ENCODE measurements at regions not wholly inside any gene's neighbourhood (a gene's known extent, or its start where the extent isn't known, plus 50 kb on each side); places are given as distances from the start of the nearest gene placed in this dataset.
"Not testable (repeated sequence)": the region's sequence is repeated elsewhere in the genome, so short reads cannot be mapped to it uniquely, and the experiment has no call there.

DNA sequence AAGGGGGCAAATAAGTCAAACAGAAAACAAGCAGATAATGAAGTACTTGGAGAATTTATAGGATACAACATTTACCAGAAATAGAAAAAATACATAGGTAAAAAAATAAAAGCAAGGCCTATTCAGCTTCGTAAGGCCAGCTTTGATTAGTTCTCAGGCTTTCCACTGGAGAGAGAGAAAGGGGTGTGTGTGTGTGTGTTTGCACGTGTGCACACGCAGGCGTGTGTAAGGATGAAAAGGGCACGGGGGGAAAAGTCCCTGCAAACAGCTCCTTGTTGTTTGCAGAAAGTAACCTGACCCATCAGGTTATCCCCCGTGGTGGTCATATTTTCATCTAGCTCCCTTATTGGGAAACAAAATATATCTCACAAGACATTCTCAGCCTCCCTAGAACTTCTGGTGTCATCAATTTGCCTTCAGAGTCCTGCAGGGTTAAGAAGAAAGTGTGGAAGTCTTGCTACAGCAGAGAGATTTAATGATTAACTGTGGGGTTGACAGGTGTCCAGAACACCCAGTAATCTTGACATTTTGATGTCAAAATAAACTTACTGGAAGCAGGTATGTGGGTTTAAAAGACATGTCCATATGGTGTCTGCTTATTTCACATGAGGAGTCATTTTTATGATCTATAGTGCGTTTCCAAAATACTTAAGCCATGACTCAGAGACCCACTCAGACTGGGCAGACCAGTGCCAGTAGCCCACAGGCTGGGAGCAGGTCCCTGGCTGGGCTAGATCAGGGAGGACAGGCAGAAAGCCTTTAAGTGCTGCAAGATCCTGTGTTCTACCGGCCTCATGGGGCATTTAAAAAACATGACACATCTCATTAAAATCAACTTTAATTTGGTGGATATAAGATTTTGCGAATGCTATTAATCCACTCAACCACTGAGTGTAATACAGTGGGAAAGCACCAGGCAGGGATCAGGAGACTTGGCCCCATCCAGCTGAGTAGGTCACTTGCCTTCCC, 487.6 kb upstream of the CAMK1G start:
- DNase-seq, result no peak

DNA sequence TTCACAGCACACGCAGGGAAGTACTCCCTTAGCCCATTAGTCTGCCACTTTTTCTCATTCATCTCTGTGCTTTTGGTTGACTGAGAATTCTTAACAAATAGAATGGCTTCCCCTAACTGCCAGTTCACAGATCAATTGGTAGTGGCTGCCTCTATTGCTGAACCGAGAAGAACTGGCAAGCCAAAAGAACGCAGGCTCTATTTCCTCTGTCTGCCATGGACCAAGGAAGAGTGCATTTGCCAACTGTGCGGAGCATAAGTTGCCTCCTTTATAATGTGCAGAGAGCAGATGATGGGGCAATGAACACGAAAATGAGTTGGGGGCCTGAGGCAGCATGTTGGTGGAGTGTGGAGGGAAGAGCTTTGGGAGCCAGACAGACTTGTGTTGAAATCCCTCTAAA, 483.1 kb upstream of the CAMK1G start:
- no peak for DNase-seq

DNA sequence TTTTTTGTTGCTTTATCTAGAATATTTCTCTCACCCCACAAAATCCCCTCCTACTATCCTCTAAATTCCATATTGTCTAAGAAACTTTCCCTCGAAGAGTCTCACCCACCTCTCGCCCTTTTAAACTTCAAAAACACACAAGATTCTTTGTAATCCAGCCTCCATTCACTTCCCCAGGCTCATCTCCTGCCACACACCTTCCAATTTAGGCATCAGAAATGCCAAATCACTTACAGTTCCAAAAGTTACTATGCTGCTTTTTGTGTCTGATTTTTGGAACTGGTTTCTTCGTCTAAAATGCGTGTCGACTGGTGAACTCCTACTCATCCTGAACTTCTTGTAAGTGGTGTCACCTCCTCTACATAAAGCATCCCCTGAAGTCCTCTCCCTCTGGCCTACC, 482.4 kb upstream of the CAMK1G start:
- DNase-seq, result no peak

DNA sequence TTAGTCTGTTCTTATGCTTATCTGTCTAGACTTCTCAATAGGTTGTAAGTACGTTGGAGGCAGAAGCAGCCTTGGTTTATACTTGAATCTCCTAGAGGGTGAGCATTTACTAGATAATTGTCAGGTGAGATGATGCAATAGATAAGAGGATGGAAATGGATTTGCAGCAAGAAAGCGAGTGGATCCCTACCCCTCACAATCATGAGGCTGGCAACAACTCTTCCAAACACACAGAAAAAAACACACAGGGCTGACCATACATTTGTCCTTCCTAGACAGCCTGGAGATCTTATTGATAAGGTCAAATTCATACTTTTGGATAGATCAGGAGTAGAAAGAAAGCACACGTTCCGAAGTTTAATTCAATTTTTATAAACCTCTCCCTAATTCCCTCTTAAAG, 481.4 kb upstream of the CAMK1G start:
- DNase-seq, result no peak

DNA sequence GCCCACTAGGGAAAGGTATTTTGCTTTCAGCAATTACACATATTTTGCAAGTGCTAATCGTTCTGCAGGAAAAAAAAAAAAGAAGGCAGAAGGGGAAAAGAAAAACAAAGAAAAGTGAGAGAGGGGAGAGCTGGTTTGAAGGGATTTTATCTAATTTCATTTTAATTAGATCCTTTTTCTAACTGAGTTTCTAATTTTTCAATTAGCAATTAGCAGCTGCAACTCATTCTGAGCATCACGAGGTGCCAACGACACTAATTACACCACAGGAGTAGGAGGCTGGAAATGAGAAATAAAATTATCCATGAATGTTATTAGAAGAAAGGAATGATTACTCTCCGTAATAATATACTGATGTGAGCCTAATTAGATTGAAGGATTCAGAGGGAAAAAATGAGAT, 481.0 kb upstream of the CAMK1G start:
- no peak for DNase-seq

DNA sequence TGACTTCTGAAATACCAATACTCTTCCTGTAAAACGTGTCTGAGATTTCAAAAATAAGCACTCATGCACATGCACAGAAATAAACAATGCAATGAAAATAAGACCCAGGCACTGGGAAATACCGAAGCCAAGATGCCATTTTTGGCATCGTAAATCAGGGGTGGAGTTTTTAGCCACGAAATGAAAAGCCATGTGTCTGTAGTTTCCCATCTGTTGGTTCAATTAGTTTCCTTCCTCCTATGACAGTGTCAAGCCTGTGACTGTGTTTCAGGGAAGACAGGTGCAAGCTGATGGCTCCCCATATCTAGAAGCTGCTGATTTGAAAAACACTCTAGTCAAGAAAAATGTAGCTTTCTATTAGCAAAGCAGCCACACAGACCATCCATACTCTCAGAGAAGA, 480.4 kb upstream of the CAMK1G start:
- DNase-seq, result no peak

DNA sequence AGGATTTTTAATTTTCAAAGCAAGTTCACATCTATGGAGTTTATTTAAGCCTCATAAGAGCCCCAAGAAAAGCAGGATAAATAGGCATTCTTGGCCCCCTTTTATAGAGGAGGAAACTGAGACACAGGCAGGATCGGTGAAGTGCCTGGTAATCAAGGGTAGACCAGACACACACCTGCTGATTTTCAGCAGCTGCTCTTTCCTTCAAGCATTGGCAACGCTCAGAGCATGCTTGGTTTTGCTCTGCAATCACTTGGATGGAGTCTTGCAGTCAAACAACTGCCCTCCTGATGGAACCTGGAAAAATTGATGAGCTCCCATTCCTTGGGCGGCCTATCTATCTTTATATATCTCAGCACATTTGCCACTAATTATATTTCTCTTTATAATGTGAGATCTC, 478.9 kb upstream of the CAMK1G start:
- no peak for DNase-seq

DNA sequence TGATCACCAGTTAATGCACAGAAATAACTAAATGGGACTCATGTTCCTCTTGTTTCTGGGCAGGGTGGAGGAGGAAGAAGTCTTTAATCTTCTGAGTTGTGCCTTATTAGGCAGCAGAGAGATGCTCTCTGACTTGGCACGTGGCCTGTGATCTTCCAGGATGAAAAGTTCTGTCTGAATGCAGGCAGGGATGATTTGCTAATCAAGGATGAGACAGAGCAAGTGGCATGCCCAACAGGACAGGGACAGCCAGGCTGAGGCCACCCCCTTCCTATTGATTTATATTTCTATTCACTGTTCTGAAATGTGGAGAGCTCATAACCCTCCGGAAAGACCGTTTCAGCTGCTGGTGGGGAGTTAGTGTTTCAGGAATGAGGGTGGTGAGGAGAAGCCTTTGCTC, 477.8 kb upstream of the CAMK1G start:
- no peak for DNase-seq

DNA sequence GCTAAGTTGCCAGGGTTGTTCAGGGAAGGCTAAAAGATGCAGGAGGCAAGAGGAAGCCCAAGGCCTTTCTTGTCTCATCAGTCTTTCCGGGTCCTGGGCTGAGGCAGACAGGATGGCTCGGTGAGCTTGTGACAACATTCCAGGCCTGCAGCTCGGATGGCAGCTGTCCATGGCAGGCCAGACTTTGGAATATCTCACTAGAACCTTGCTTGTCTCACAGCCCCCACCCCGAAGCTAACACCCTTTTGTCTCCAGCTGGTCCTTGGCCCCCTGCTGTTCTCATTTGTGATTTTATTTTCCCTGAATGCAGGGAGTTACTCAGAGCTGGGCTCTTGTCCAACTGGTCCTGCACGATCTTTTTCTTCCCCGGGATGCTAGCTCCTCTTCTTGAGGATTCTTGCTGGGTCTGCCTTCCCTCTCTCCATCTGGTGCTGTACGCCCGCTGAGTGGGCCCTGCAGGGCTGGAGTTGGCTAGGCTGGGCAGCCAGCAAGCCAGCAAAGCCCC, 477.2 kb upstream of the CAMK1G start:
- no peak for DNase-seq

DNA sequence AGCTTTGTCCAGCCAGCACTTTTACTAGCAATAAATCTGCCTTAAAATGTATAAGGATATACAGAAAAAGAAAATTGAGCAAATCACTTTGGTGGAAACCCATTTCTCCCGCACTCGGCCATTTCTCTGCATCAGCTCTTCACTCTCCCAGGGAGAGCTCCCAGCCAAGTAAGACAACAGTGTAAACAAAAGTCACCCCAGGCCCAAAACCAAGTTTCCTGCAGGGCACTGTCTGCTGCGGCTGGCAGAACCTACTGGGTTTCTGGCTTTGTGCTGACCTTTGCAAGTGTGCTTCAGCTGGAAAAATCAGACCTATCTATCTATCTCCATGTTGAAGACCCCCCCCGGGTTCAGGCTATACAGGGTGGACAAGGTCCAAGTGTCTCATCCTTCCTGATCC, 476.7 kb upstream of the CAMK1G start:
- DNase-seq, result no peak

DNA sequence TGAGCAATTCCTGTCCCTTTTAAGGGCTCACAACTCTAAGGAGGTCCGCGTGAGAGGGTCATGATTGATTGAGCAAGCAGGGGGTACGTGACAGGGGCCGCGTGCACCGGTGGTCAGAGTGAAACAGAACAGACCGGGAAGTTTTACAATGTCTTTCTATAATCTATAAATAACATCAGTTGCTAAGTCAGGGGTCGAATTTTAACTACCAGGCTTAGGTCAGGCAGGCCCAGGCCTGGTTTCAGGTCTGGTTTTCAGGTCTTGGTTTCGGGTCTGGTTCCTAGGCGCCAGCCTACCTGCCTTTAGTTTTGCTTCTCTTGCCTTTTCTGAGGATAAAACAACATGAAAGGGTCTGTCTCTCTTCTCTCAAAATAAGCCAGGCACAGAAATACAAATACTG, 476.0 kb upstream of the CAMK1G start:
- no peak for DNase-seq

DNA sequence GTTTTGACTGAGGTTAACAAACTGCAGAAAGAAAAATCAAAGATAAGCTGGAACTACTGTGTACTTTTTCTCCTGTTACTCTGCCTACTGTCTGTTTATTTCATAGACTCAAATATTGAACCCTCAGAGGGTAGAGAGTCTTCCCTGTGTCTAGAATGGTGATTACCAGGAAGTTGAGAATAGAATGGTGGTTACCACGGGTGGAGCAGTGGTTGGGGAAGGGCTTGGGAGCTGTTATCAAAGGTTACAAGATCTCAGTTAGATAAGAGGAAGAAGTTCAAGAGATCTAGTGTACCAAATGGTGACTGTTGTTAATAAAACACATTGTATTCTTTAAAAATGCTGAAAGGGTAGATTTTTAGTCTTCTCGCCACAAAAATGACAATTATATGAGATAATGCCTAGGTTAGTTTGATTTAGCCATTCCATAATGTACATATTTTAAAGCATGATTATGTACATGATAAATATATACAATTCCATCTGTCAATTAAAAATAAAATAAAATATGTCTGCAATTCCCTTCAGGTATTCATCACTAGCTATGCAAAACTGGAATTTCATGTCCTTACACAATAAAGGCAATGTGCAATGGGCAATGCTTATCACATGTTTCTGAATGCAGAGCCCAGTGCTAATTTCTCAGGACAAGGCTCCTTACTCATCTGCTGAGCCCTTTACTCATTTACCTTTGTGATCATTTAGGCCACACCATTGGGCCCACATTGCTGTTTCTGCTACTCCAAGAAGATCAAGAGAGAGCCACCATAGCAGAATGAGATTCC, 474.3 kb upstream of the CAMK1G start:
- no peak for DNase-seq

DNA sequence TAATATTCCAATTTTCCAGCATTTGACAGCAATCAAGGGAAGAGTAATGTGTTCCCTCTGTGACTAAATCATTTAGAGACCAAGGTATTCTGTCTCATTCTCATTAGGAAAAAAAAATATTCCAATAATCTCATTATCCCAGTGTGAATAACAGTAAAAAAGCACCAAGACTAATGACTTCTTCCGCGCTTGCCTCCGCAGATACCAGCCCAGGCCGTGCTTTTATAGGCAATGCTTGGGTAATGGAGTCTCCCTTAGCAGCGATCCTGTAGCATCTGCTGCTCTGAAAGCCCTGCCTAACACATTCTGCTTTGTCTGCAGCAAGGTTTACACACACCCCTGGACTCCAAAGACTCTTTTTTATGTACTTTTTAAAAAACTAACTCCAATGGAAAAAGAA, 470.0 kb upstream of the CAMK1G start:
- DNase-seq, result no peak

DNA sequence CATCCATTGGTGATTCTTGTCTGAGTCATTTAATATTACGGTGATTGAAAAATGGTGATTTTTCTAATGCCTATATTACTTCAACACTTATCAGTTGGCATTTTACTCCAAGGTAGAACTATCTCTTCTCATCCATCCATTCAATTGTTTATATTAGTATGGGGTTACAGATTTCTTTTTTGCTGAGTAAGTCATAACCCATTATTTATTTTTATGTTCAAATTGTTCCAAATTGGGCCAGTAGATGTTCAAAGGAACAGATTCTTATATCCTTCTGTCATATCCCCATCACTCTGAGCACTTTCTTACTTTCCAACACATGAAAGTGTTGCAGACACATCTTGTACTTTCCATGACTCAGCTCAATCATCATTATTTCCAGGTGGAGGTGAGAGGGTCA, 466.8 kb upstream of the CAMK1G start:
- no peak for DNase-seq

DNA sequence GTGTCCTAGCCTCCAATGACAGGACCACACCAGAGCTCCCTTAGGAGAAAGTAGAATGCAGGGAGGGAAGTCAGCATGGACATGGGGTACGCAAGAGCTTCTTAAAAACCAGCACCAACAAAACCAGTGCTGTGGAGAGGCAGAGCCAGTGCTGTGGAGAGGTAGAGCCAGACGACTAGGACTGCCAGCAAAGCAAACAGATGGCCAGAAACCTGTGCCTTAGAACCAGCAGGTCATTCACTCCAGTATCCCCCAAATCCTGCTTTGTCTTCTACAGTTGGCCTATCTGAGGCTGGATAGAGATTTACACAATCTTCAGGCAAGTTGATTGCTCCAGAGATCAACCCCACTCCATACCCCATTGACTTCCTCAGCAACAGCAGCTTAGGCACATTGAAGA, 459.9 kb upstream of the CAMK1G start:
- no peak for DNase-seq

DNA sequence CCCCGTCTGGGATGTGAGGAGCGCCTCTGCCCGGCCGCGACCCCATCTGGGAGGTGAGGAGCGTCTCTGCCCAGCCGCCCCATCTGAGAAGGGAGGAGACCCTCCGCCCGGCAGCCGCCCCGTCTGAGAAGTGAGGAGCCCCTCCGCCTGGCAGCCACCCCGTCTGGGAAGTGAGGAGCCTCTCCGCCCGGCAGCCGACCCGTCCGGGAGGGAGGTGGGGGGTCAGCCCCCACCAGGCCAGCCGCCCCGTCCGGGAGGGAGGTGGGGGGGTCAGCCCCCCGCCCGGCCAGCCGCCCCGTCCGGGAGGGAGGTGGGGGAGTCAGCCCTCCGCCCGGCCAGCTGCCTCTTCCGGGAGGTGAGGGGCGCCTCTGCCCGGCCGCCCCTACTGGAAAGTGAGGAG, 454.4 kb upstream of the CAMK1G start:
- not testable (repeated sequence) for DNase-seq

DNA sequence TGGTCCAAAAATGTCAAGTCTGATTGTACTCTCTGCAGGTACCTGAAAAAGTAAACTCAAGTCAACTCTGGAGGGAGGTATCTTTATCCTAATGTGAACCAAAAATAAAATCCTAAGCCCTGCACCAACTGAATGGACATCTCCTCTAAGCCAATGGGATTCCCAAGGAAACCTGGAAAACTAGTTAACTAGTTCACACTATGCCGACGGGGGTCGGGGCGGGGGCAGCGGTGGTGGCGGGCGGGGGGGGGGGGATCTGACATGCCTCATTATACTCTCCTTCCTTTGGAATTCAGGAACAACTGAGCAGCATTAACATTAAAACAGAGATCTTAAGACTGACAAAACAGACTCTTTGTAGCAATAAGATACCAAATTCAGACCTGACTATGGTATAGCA, 452.6 kb upstream of the CAMK1G start:
- DNase-seq, result no peak

DNA sequence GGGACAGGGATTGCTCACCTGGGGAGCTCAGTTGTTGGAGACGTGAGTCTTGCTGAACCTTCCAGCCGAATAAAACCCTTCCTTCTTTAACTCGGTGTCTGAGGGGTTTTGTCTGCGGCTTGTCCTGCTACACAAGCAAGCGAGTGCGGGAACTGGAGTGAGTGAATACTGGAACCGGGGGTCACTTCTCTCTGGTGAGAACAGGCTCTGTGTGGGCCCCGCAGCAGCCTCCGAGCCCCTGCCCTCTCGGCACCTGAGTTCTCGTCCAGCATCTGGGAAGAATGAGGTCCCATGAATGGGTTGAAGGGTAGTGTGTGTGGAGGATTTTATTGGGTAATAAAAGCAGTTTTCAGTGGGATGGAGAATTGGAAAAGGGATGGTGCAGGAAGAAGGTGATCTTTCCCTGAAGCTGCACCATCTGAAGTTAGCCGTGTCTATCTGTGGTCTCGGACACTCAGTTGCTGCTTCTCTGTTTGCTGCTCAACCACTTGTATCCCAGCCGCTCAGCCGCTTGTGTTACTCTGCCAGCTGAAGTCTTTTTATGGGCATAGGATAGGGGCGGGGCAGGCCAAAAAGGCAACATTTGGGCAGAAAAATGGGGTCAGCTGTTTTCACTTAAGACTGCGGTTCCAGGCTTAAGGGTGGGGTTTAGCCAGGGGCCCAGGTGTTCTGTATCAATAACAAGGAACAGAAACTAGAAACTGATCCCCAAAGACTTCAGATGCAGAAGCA, 450.6 kb upstream of the CAMK1G start:
- DNase-seq, result no peak

DNA sequence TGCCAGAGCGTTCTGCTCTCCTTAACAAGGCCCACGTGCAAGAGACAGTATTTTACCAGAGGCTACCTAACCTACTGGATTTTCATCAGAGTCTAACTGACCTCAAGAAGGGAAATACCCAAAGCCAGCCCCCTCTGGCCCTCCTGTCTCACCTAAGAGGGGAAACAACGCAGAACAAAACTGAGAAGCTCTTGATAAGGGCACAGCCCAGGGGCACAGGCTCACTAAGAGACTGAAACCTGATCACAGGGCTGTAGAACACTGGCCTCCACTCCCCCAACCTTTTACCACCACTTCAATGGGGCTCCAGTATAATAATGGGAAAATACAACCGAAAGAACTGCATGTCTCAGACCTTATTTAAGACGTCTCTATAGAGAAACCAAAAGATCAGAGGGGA, 449.5 kb upstream of the CAMK1G start:
- no peak for DNase-seq

DNA sequence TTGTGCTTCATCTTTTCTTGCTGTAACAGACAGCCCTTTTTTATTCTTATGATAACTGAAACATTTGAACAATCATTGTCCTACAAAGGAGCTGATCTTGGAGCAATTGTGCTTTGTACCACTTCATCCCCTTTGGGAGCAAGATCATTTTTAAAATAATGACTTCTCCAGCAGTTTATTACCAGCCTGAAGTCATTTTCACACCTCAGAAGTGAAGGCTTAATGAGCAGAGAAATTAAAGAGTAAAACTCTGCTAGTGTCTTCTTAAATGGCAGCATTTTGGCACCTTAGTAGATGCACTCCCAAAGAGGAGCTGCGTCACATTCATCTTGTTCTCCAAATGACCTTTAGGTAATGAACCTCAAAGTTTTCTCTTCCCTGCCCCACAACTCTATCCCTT, 439.6 kb upstream of the CAMK1G start:
- DNase-seq, result no peak

DNA sequence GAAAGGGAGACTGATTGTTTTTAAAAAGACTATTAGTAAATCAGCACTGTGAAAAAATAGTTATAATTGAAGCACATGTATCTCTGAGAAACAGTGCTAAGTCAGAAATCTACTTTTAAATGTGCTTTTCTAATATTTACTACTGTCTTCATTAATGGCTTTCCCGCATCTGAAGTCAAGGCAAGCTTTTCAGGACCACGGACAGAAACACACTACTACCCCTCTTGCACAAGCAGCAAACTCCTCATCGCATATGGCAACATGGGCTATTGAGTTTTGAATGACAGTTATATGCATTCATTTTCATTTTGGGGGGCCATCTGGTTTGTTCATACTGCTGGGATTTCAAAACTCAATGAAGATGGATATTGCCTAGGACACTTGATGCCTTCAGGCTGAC, 433.4 kb upstream of the CAMK1G start:
- no peak for DNase-seq

DNA sequence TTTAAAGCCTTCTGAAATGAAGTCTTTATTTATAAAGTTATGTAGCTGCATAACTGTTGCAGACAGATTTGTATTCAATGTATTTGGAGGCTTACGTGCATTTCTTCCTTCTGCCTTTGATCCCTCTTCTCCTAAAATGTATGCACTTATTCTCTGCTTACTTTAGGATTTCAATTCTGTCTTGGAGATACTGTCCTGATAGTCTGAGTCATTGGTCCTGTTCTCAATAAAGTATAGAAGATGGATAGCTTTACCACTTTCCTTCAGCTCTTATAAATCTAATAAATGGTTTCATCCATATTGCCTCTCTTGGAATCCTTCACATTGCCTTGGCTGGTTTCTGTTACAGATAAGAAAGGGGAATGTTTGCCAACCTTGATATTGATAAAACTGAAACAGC, 430.1 kb upstream of the CAMK1G start:
- DNase-seq, result no peak

DNA sequence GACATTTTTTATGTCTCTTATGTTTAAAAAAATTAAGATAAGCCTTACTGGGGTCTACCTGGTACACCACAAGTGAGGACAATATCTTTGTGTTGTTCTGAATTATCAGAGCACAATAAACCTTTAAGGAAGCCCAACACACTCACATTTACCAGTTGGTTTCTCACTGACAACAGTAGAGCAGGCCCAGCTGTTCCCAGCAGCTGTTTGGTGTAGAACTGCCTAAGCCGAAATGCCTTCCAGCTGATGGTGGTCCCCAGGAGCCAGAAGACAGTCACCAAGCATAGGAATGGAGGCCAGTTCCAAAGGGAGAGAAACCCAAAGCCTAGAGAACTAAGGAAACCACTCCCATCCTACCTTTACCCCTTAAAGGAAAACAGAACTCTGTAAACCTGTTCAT, 428.6 kb upstream of the CAMK1G start:
- no peak for DNase-seq
